HL-60 (cell line): ENCODE measurements at regions not wholly inside any gene's neighbourhood (a gene's known extent, or its start where the extent isn't known, plus 50 kb on each side); places are given as distances from the start of the nearest gene placed in this dataset.
"Not testable (repeated sequence)": the region's sequence is repeated elsewhere in the genome, so short reads cannot be mapped to it uniquely, and the experiment has no call there.

Source experiments
- DNase-seq, 2 experiments: peaks; one replicate each; pipeline ENCODE4 v3.0.0-alpha.2; 2010 to 2020; ENCODE audit warnings: low read depth in 1 of 2, low spot score in 1 of 2
- H3K27ac ChIP-seq: fragments of 250-450 bp; sonication (Bioruptor Pico); replicated peaks from 2 replicates; pipeline ENCODE4 v1.5.1; 2020; ENCODE audit warnings: mild to moderate bottlenecking, moderate library complexity
- H3K27me3 ChIP-seq: fragments of 250-450 bp; sonication (Bioruptor Pico); 2 replicates; pipeline ENCODE4 v1.5.1; 2021; ENCODE audit warnings: mild to moderate bottlenecking, moderate library complexity; ENCODE audit not compliant: insufficient read depth, poor library complexity, severe bottlenecking
- H3K4me3 ChIP-seq: replicated peaks from 2 replicates; pipeline ENCODE4 v1.5.1; 2011; ENCODE audit warnings: mild to moderate bottlenecking, control low read depth, low read length; ENCODE audit not compliant: insufficient read depth
- CTCF ChIP-seq: IDR thresholded peaks from one replicate; pipeline ENCODE4 v1.5.1; 2011; ENCODE audit warnings: low read length, control low read depth, inconsistent platforms; ENCODE audit not compliant: insufficient read depth
- GABPA ChIP-seq: IDR thresholded peaks from 2 replicates; pipeline ENCODE4 v1.6.1; 2012; ENCODE audit warnings: low read depth
- POLR2AphosphoS5 ChIP-seq: IDR thresholded peaks from 2 replicates; pipeline ENCODE4 v1.6.1; 2012; ENCODE audit warnings: low read depth
- REST ChIP-seq: IDR thresholded peaks from 2 replicates; pipeline ENCODE4 v1.6.1; 2012; ENCODE audit warnings: low read depth; ENCODE audit not compliant: insufficient replicate concordance
- SPI1 ChIP-seq: IDR thresholded peaks from 2 replicates; pipeline ENCODE4 v1.6.1; 2012; ENCODE audit warnings: low read depth, mild to moderate bottlenecking, borderline replicate concordance

- Histone ChIP-seq H3K27ac (no peak overlapping the region), H3K4me3 (no peak overlapping the region), H3K27me3 (no peaks in the 10 kb centered on the region)
- no peak for DNase-seq
- TF ChIP-seq REST (no peak), GABPA (no peak), CTCF (no peak), SPI1 (no peak), POLR2AphosphoS5 (no peak)
Measured at GRCh38 chr11:98728421-98728820, 292.3 kb upstream of the CNTN5 start.

GRCh38 chr11:98729118-98729517 lies 291.6 kb upstream of the CNTN5 start:
- TF ChIP-seq SPI1, result no peak
- no peak for TF ChIP-seq POLR2AphosphoS5
- TF ChIP-seq GABPA, result no peak
- TF ChIP-seq CTCF, result no peak
- no peak for TF ChIP-seq REST
- Histone ChIP-seq H3K4me3 (no peak overlapping the region), H3K27me3 (no peaks in the 10 kb centered on the region), H3K27ac (no peak overlapping the region)
- no peak for DNase-seq

GRCh38 chr11:98732947-98733346 lies 287.8 kb upstream of the CNTN5 start:
- Histone ChIP-seq H3K27ac (no peak overlapping the region), H3K4me3 (no peak overlapping the region), H3K27me3 (no peaks in the 10 kb centered on the region)
- DNase-seq, result no peak
- TF ChIP-seq REST (no peak), POLR2AphosphoS5 (no peak), SPI1 (no peak), CTCF (no peak), GABPA (no peak)

GRCh38 chr11:98733378-98733777 lies 287.4 kb upstream of the CNTN5 start:
- not testable (repeated sequence) for DNase-seq, H3K4me3 ChIP-seq, H3K27me3 ChIP-seq, H3K27ac ChIP-seq
